IMR-90 (cell line): ENCODE measurements at regions not wholly inside any gene's neighbourhood (a gene's known extent, or its start where the extent isn't known, plus 50 kb on each side); places are given as distances from the start of the nearest gene placed in this dataset.

Experiments
- ATAC-seq: fragments of 200-7000 bp; cut with Tn5 transposase; 2 replicates; pipeline ENCODE4 v1.9.1; 2020; ENCODE audit warnings: low read depth, mild to moderate bottlenecking, moderate library complexity
- BruUV-seq: library from RNA; stranded (reverse); fragments of 400-500 nt; replicated peaks from 2 replicates; lab custom pipeline; 2021; lab: Mats Ljungman, UMichigan
- CTCF ChIA-PET: fragments of 300-600 bp; formaldehyde crosslinking; extraction: SDS; loops from one replicate; lab custom pipeline; 2021; ENCODE audit warnings: antibody characterized with exemption; lab: Yijun Ruan, JAX
- POLR2A ChIA-PET: fragments of 300-600 bp; sonication (Branson Sonifier 250); formaldehyde crosslinking; loops from one replicate; lab custom pipeline; 2022; ENCODE audit warnings: antibody characterized with exemption; ENCODE audit not compliant: unreplicated experiment; lab: Charles Lee
- DNase-seq: peaks from one replicate; pipeline ENCODE4 v3.0.0; 2013
- H2AFZ ChIP-seq: replicated peaks from 2 replicates; pipeline ENCODE3; 2013; ENCODE audit warnings: low read length, mild to moderate bottlenecking; ENCODE audit not compliant: poor library complexity
- H2AK5ac ChIP-seq: 2 replicates; pipeline ENCODE4 v1.6.1; 2013; ENCODE audit warnings: low read depth, low read length, inconsistent platforms
- H2AK9ac ChIP-seq: replicated peaks from 2 replicates; pipeline ENCODE3; 2013; ENCODE audit warnings: mild to moderate bottlenecking, low read depth, low read length, moderate library complexity; ENCODE audit not compliant: poor library complexity
- H2BK120ac ChIP-seq: 2 replicates; pipeline ENCODE4 v1.6.1; 2013; ENCODE audit warnings: low read depth, low read length, inconsistent platforms
- H2BK15ac ChIP-seq: 3 replicates; pipeline ENCODE4 v1.6.1; 2013; ENCODE audit warnings: low read depth, low read length, inconsistent platforms
- H2BK20ac ChIP-seq: 2 replicates; pipeline ENCODE4 v1.6.1; 2013; ENCODE audit warnings: low read depth, mild to moderate bottlenecking, inconsistent platforms, low read length, moderate library complexity
- H2BK5ac ChIP-seq: 2 replicates; pipeline ENCODE4 v1.6.1; 2013; ENCODE audit warnings: mild to moderate bottlenecking, low read depth, low read length, inconsistent platforms; ENCODE audit not compliant: poor library complexity, severe bottlenecking
- H3K14ac ChIP-seq: replicated peaks from 2 replicates; pipeline ENCODE4 v1.6.1; 2013; ENCODE audit warnings: low read depth, low read length, inconsistent platforms
- H3K18ac ChIP-seq: 2 replicates; pipeline ENCODE4 v1.6.1; 2013; ENCODE audit warnings: low read depth, low read length, control low read depth
- H3K23ac ChIP-seq: 2 replicates; pipeline ENCODE4 v1.6.1; 2013; ENCODE audit warnings: low read depth, low read length, inconsistent platforms
- H3K27ac ChIP-seq: 2 replicates; pipeline ENCODE4 v1.5.1; 2013; ENCODE audit warnings: mild to moderate bottlenecking, control low read depth, low read length; ENCODE audit not compliant: insufficient read depth
- H3K27me3 ChIP-seq: 2 replicates; pipeline ENCODE4 v1.6.1; 2013; ENCODE audit warnings: low read length; ENCODE audit not compliant: control insufficient read depth, insufficient read depth
- H3K36me3 ChIP-seq: 2 replicates; pipeline ENCODE4 v1.6.1; 2013; ENCODE audit warnings: low read length, mixed read lengths; ENCODE audit not compliant: control insufficient read depth, insufficient read depth
- H3K4ac ChIP-seq: 2 replicates; pipeline ENCODE4 v1.6.1; 2013; ENCODE audit warnings: low read depth, low read length, inconsistent platforms
- H3K4me1 ChIP-seq: 2 replicates; pipeline ENCODE4 v1.6.1; 2013; ENCODE audit warnings: low read length, mixed read lengths; ENCODE audit not compliant: control insufficient read depth, insufficient read depth
- H3K4me2 ChIP-seq: 2 replicates; pipeline ENCODE4 v1.6.1; 2013; ENCODE audit warnings: low read depth, mild to moderate bottlenecking, control low read depth, low read length, moderate library complexity
- H3K4me3 ChIP-seq: 2 replicates; pipeline ENCODE4 v1.5.1; 2013; ENCODE audit warnings: low read depth, mild to moderate bottlenecking, control low read depth, low read length, moderate library complexity; ENCODE audit not compliant: insufficient read depth
- H3K56ac ChIP-seq: 2 replicates; pipeline ENCODE4 v1.6.1; 2013; ENCODE audit warnings: low read length, inconsistent platforms; ENCODE audit not compliant: insufficient read depth; ENCODE audit errors: extremely low read depth
- H3K79me1 ChIP-seq, 2 experiments: 2 replicates each; pipeline ENCODE4 v1.6.1; 2013; ENCODE audit warnings: low read length in 2 of 2, inconsistent platforms in 1 of 2, low read depth in 1 of 2
- H3K9ac ChIP-seq: 2 replicates; pipeline ENCODE4 v1.6.1; 2013; ENCODE audit warnings: low read depth, low read length, control low read depth
- H3K9me1 ChIP-seq: 2 replicates; pipeline ENCODE4 v1.6.1; 2013; ENCODE audit warnings: low read length, inconsistent platforms; ENCODE audit not compliant: insufficient read depth
- H3K9me3 ChIP-seq: 2 replicates; pipeline ENCODE4 v1.6.1; 2013; ENCODE audit warnings: low read length; ENCODE audit not compliant: control insufficient read depth, insufficient read depth
- H4K20me1 ChIP-seq: 2 replicates; pipeline ENCODE4 v1.6.1; 2013; ENCODE audit warnings: low read length, inconsistent platforms; ENCODE audit not compliant: insufficient read depth
- H4K5ac ChIP-seq: 2 replicates; pipeline ENCODE4 v1.6.1; 2013; ENCODE audit warnings: mild to moderate bottlenecking, low read depth, low read length, control low read depth
- H4K8ac ChIP-seq, 2 experiments: 2 replicates each; pipeline ENCODE4 v1.6.1; 2013; ENCODE audit warnings: low read depth in 2 of 2, low read length in 2 of 2, control low read depth in 1 of 2, inconsistent platforms in 1 of 2
- H4K91ac ChIP-seq: 2 replicates; pipeline ENCODE4 v1.6.1; 2013; ENCODE audit warnings: low read depth, low read length, inconsistent platforms; ENCODE audit not compliant: insufficient read depth
- CEBPB ChIP-seq: IDR thresholded peaks from 2 replicates; pipeline ENCODE4 v1.6.1; 2012; ENCODE audit warnings: low read depth, low read length, improper control_type of control experiment
- CHD1 ChIP-seq: IDR thresholded peaks from 2 replicates; pipeline ENCODE4 v1.6.1; 2012; ENCODE audit warnings: low read depth, low read length, improper control_type of control experiment
- MAFK ChIP-seq: IDR thresholded peaks from 2 replicates; pipeline ENCODE4 v1.6.1; 2012; ENCODE audit warnings: low read depth, low read length, improper control_type of control experiment
- NFE2L2 ChIP-seq: fragments of 150-350 bp; IDR thresholded peaks from 2 replicates; pipeline ENCODE4 v1.6.1; 2016; ENCODE audit warnings: low read depth, mild to moderate bottlenecking, low read length
- POLR2A ChIP-seq: IDR thresholded peaks from 2 replicates; pipeline ENCODE4 v1.6.1; 2012; ENCODE audit warnings: mild to moderate bottlenecking, low read depth, low read length
- RAD21 ChIP-seq: IDR thresholded peaks from 2 replicates; pipeline ENCODE4 v1.6.1; 2012; ENCODE audit warnings: low read length, improper control_type of control experiment
- SMC3 ChIP-seq: fragments of 150-350 bp; IDR thresholded peaks from 2 replicates; pipeline ENCODE4 v1.6.1; 2016; ENCODE audit warnings: low read depth, mild to moderate bottlenecking, antibody characterized with exemption, low read length, moderate library complexity
- dilution Hi-C: fragments of 300-500 bp; cut with HindIII; formaldehyde crosslinking; loops from one replicate; pipeline ENCODE4 v1.14.3; 2018; ENCODE audit warnings: low sequenced_read_pairs; ENCODE audit not compliant: unreplicated experiment
- in situ Hi-C: fragments of 300-500 bp; cut with MboI; formaldehyde crosslinking; loops from 3 replicates; pipeline ENCODE4 v1.14.3; 2019; ENCODE audit warnings: low sequenced_read_pairs, inconsistent platforms, mixed read lengths
- intact Hi-C: fragments of 100-400 bp; cut with micrococcal nuclease; formaldehyde crosslinking; loops from 2 replicates; pipeline ENCODE4 v1.10.0; 2022
- TF ChIP-seq, protein P1 (sequence below): fragments of 150-350 bp; IDR thresholded peaks from 2 replicates; pipeline ENCODE4 v1.6.1; 2017; ENCODE audit warnings: mild to moderate bottlenecking, antibody characterized with exemption, low read length, low read depth
- TF ChIP-seq, protein P2 (sequence below): fragments of 150-350 bp; IDR thresholded peaks from 2 replicates; pipeline ENCODE4 v1.6.1; 2016; ENCODE audit warnings: low read depth, mild to moderate bottlenecking, low read length, moderate library complexity, borderline replicate concordance

DNA sequence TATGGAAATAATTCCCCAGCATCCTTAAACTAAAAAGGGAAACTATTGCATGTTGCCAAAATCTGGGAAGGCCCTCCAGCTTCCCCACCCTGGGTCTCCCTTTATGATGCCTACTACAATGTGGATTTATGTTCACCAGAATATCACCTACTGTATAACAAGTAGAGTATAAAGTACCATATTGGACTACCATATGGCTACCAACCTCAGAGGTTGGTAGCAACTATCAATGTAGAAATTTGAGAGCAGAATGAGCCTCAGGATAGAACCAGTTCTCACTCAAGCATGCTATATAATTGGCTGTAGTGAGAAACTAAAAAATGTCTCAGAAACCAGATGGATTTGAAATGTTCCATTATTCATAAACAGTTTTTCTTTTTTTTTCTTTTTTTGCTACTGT, 918.4 kb downstream of the MCTP2 start:
- Histone ChIP-seq H2BK5ac (no peak overlapping the region), H3K9me1 (no peaks in the 10 kb centered on the region), H3K4me1 (no peaks in the 10 kb centered on the region), H3K56ac (no peak overlapping the region), H3K9me3 (no peaks in the 10 kb centered on the region), H3K14ac (no peak overlapping the region), H2AFZ (no peak overlapping the region), H4K20me1 (no peaks in the 10 kb centered on the region), H3K27ac (no peak overlapping the region), H2AK5ac (no peak overlapping the region), H3K4ac (no peak overlapping the region), H4K91ac (no peak overlapping the region), H3K4me3 (no peak overlapping the region), H3K79me1 (no peaks in the 10 kb centered on the region), H3K18ac (no peak overlapping the region), H2BK120ac (no peak overlapping the region), H4K8ac (no peak overlapping the region), H3K4me2 (no peak overlapping the region), H3K9ac (no peak overlapping the region), H2AK9ac (no peak overlapping the region), H2BK15ac (no peak overlapping the region), H3K36me3 (no peaks in the 10 kb centered on the region), H3K23ac (no peak overlapping the region), H3K27me3 (no peaks in the 10 kb centered on the region), H4K5ac (no peak overlapping the region), H2BK20ac (no peak overlapping the region)
- ATAC-seq: no peak
- no TSS peak for BruUV-seq
- CTCF ChIA-PET: no interaction called here
- dilution Hi-C loops (no loop called here), intact Hi-C loops (no loop called here), in situ Hi-C loops (no loop called here)
- POLR2A ChIA-PET: no interaction called here
- DNase-seq: no peak
- TF ChIP-seq RAD21 (no peak), CEBPB (no peak), SMC3 (no peak), CHD1 (no peak), NFE2L2 (no peak), POLR2A (no peak), MAFK (no peak)
- TF ChIP-seq, protein P1, sequence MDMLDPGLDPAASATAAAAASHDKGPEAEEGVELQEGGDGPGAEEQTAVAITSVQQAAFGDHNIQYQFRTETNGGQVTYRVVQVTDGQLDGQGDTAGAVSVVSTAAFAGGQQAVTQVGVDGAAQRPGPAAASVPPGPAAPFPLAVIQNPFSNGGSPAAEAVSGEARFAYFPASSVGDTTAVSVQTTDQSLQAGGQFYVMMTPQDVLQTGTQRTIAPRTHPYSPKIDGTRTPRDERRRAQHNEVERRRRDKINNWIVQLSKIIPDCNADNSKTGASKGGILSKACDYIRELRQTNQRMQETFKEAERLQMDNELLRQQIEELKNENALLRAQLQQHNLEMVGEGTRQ: no peak
- TF ChIP-seq, protein P2, sequence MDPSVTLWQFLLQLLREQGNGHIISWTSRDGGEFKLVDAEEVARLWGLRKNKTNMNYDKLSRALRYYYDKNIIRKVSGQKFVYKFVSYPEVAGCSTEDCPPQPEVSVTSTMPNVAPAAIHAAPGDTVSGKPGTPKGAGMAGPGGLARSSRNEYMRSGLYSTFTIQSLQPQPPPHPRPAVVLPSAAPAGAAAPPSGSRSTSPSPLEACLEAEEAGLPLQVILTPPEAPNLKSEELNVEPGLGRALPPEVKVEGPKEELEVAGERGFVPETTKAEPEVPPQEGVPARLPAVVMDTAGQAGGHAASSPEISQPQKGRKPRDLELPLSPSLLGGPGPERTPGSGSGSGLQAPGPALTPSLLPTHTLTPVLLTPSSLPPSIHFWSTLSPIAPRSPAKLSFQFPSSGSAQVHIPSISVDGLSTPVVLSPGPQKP: no peak
